NCI-H187 (cell line): ENCODE measurements at regions not wholly inside any gene's neighbourhood (a gene's known extent, or its start where the extent isn't known, plus 50 kb on each side); places are given as distances from the start of the nearest gene placed in this dataset.
"Not testable (repeated sequence)": the region's sequence is repeated elsewhere in the genome, so short reads cannot be mapped to it uniquely, and the experiment has no call there.

ENCODE experiments used
- DNase-seq, 2 experiments: peaks; one replicate each; lab custom pipeline; 2025; lab: John Stamatoyannopoulos, UW

- peak in 1 of 2 experiments; percentile 22 for DNase-seq
Observed at GRCh38 chr3:159045279-159045885, 243.5 kb downstream of the MFSD1 start.

DNA sequence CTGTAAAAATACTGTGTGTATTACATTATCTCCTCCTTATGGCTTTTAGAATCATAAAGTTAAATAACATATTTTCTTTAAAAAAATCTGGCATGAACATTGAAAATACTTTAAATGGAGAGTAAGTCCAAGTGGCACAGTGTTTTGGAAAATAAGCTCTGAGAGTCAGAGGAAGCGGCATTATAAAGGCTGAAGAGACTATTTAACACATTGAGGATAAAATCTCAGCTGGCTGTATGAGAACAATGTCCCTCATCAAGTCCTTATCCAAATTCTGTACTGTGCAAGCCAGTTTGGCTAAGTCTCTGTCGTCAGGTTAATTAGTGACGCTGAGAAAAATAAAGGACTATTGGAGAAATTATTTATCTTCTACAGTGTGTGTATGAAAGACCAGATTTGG, 245.5 kb downstream of the MFSD1 start:
- DNase-seq = no peak

DNA sequence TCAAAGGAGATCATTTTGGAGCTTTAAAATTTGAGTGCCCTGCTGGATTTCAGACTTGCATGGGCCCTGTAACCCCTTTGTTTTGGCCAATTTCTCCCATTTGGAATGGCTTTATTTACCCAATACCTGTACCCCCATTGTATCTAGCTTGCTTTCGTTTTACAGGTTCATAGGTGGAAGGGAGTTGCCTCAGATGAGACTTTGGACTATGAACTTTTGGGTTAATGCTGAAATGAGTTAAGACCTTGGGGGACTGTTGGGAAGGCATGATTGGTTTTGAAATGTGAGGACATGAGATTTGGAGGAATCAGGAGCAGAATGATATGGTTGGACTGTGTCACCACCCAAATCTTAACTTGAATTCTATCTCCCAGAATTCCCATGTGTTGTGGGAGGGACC, 250.6 kb downstream of the MFSD1 start:
- not testable (repeated sequence) for DNase-seq

GRCh38 chr3:159057621-159058020, 255.8 kb downstream of the MFSD1 start:
- no peak for DNase-seq

DNA sequence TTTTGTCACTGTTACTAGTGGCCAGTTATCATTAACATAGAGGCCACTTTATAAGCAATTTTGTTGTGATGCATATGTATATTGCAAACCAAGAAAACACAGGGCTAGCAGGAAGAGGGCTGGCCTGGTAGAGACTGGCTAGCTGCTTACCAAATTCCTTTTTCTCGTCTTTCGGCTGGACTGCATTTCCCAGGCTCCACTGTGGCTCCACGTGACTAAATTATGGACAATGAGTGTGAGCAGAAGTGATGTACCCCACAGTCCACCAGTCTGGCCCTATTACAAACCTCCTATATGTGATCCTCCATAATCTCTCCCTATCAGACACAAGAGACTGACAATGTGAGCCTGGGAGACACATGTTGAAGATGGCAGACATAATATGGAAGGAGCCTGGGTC, 257.0 kb downstream of the MFSD1 start:
- DNase-seq = no peak

DNA sequence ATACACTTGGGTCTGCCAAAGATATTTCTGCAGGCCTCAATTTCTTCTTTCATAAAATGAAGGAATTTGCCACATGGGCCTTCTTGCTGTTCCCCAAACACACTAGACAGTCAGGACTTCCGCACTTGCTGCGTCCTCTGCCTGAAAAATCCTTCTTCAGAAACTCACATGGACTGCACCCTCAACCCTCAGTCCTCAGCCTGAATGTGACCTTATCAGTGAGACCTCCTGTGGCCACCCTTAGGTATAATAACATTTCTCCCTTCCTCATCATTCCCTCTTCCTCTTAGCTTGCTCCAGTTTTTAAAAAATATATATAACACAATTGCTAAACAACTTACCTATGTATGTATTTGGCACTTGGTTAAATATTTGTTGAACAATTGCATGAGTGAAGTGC, 257.5 kb downstream of the MFSD1 start:
- DNase-seq = no peak

DNA sequence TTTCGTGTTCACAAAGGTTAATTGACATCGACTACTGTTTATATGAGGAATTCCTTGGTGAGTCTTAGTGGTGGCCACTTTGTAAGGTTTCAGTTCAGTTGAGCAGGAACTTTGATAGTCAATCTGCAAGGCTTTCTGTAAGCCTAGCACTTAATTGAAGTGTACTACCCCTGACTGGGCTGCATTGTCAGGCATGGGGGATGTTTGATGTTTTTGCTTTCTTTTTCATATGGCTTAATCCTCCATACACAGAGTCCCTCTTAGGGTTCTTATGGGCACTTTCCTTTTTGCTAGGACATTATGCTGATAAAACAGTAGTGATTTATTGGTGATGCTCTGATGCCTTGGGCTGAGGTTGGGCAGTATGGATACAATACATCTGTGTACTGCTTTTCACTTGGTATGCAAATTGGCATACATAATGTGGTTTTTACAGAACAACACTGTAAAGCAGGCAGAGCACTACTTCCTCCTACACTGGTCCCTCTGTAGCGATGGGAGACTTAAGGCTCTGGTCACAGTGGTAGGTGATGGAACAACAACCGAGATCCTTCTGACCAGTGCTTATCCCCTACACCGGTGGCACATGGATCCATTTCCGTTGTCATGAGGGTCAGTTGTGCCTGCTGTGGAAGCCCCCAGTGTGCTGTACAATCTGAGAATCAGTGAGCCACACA, 261.0 kb downstream of the MFSD1 start:
- no peak for DNase-seq

DNA sequence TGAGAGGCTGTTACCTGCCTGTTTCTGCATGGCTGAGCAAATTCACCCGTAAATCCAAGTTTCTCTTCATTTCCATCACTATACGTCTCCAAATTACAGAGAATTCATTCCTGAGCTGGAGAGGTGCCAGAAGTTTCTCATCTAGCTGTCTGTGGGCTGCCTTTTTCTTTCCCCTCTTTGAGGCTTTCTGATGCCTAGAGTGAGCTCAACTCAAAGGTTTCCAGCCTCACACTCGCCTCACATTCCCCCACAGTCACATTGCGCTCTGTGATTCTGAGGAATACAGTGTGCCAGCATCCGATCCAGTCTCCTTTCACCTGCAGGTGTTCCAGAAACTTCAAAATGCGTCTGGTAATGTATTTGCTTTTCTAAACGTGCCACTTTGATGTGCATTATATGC, 267.2 kb downstream of the MFSD1 start, which contains the start of gene IQCJ:
Gene IQCJ (plus strand): TSS at position 229 of the 400 bp plus-strand sequence.
- DNase-seq = no peak

DNA sequence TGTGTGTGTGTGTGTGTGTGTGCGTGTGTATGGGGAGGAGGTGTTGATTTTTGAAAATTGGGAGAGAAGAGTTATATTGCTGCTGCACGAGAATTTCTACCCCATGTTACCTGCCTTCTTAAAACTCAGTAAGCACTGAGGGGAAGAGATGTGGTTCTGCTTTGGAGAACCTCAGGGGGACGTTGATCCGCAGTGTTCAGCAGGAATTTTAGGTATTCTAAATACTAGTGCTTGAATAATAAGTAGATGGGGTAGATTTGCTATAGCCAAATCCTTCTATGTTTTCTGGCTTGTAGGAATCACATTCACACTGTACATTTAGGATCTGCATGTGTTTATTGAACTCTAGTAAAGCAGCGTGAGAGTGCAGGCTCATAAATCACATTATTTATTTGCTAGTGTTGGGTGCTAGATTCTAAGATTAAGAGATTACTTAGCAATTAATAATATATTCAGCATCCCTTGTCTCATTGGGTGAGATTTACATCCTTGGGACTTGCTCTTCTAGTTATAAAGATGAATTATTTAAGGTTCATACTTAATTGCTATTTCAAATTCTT, 268.1 kb downstream of the MFSD1 start:
- no peak for DNase-seq

GRCh38 chr3:159074756-159075701, 273.2 kb downstream of the MFSD1 start:
- no peak for DNase-seq

- no peak for DNase-seq
Observed at GRCh38 chr3:159077860-159078259, 276.0 kb downstream of the MFSD1 start.

DNA sequence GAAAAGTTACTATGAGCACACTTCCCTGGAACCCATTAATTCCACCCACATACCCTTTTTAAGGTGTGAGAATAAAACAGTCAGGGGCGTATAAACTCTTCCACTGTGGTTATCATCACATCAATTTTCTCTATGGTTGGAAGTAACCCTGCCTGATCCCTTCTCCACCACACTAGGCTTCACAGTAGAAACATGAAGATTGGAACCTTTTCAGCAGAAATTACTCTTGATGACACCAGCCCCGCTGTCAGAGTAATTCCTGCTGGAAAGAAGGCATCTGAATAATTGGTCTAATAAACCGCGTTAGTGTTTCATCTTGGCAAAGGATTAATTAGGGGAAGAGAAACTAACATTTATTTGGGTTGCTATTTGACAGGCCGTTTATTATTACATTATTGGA, 278.4 kb downstream of the MFSD1 start:
- no peak for DNase-seq

GRCh38 chr3:159080821-159081220, 279.0 kb downstream of the MFSD1 start:
- DNase-seq = no peak

DNA sequence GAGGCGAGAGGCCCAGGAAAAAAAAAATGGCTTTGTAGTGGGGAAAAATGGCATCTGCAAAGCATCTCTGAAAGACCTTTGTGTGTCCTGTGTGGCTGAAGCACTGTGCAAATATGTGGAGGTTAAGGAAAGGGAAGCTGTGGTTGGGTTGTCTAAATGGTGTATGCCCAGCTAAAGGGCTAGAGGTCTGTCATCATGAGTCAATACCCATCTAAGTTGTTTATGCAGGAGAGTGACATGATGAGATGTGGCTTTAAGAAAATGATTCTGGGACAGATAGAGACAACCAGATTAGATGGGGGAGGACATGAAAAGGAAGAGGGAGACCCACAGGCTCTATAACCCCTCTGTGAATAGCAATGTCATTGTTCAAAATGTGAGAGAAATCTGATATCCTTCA, 280.7 kb downstream of the MFSD1 start:
- DNase-seq = no peak

- no peak for DNase-seq
Observed at GRCh38 chr3:159091936-159092335, 290.1 kb downstream of the MFSD1 start.

- DNase-seq = no peak
Observed at GRCh38 chr3:159102001-159102400, 300.1 kb downstream of the MFSD1 start.

DNA sequence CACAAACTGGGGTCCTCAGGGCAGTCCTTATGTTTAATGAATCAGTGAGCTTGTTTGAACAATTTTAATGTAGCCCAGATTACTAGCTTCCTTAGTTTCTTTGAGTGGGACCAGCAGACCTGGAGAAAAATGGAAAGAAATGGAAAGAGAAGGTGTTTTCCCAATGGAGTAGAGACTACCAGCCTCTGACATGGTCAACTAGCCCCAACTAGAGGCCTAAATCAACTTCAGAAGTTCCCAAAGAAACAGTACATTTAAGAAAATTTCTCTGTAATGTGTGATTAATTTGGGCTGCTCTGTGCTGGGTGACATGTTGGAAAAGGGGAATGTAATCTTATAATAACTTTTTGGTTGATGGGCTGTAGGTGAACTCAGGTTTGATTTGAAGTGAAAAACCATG, 310.9 kb downstream of the MFSD1 start:
- no peak for DNase-seq

GRCh38 chr3:159113221-159113875, 311.5 kb downstream of the MFSD1 start:
- DNase-seq = no peak

DNA sequence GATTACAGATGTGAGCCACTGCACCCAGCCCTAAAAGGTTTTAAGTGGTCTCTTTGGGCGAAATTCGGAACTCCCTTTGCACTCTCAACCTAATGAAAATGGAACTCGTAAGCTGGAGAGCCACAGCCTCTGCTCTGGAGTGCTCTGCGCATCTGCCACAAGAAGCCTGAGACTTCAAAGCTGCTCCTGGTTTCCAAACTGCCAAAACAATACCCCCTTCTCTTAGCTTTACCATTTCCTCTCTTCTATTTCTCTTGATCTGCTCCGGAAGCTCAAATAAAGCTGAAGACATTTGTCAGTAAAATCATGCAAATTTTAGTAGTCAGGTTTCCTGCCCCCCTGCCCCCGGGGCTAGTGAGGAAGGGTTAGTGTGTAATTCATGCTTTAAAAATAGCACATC, 312.7 kb downstream of the MFSD1 start:
- DNase-seq = no peak

- no peak for DNase-seq
Observed at GRCh38 chr3:159123877-159124276, 322.0 kb downstream of the MFSD1 start.

DNA sequence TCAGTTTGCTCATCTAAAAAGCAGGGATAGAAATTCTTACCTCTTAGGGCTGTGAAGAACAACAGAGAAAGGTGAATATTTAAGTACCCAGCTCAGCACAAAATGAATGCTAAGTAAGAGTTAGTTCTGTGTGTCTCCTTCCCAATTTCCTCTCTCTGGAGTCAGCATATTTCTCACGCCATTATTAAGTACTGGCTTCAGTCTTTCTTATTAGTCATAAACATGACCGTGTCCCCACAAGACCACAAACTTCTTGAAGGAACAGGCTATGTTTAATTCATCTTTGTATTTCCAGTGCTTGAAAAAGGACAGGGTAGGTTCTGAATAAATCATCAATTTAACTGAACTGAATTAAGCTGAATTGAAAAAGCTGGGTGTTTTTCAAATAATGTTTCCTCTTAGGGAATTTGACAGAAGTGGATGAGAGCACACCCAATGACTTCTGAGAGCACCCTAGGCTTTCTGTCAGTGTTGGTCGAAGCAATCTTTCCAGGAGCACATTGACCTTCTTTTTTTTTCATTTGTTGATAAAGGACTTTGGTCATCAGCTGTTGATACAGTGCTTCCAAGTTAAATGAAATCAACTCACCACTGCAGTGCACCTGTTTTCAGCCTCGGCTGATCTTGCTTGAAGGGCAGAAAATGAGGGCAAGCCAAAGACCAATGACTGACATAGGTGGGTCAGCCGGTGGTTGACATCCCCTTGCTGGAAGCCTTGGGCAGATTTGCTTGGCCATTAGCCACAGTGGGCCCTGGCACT, 324.6 kb downstream of the MFSD1 start:
- no peak for DNase-seq
